Ishikawa (cell line): ENCODE measurements at regions not wholly inside any gene's neighbourhood (a gene's known extent, or its start where the extent isn't known, plus 50 kb on each side); places are given as distances from the start of the nearest gene placed in this dataset.

Source experiments
- CEBPB ChIP-seq: IDR thresholded peaks from 2 replicates; pipeline ENCODE4 v1.6.1; 2012
- MAX ChIP-seq: IDR thresholded peaks from 2 replicates; pipeline ENCODE4 v1.6.1; 2012
- NFIC ChIP-seq: IDR thresholded peaks from 2 replicates; pipeline ENCODE4 v1.6.1; 2012
- RAD21 ChIP-seq: IDR thresholded peaks from 2 replicates; pipeline ENCODE4 v1.6.1; 2012; ENCODE audit warnings: low read depth
- REST ChIP-seq: IDR thresholded peaks from 2 replicates; pipeline ENCODE4 v1.6.1; 2012; ENCODE audit warnings: low read depth, mild to moderate bottlenecking
- TAF1 ChIP-seq: IDR thresholded peaks from 2 replicates; pipeline ENCODE4 v1.6.1; 2012; ENCODE audit warnings: low read depth, mild to moderate bottlenecking
- YY1 ChIP-seq: IDR thresholded peaks from 2 replicates; pipeline ENCODE4 v1.6.1; 2012; ENCODE audit warnings: low read depth

- TF ChIP-seq REST (no peak), CEBPB (no peak), NFIC (no peak), TAF1 (no peak), RAD21 (no peak), YY1 (no peak), MAX (no peak)
Observed at GRCh38 chr2:181304011-181304844, 153.0 kb upstream of the ITGA4 start.
